OCI-LY1 (cell line): ENCODE measurements at regions not wholly inside any gene's neighbourhood (a gene's known extent, or its start where the extent isn't known, plus 50 kb on each side); places are given as distances from the start of the nearest gene placed in this dataset.
"Not testable (repeated sequence)": the region's sequence is repeated elsewhere in the genome, so short reads cannot be mapped to it uniquely, and the experiment has no call there.

Experiments
- H2AFZ ChIP-seq: fragments of 200-600 bp; sonication (generic), shearing (Covaris generic); 2 replicates; pipeline ENCODE4 v1.6.0; 2014; ENCODE audit warnings: antibody characterized with exemption, mild to moderate bottlenecking, low read length
- H3F3A ChIP-seq: fragments of 200-600 bp; sonication (generic), shearing (Covaris generic); 2 replicates; pipeline ENCODE4 v1.6.0; 2014; ENCODE audit warnings: mild to moderate bottlenecking, antibody characterized with exemption, low read length, moderate library complexity; ENCODE audit not compliant: insufficient read depth
- H3K27ac ChIP-seq: fragments of 200-600 bp; sonication (generic); 2 replicates; pipeline ENCODE4 v1.5.1; 2014; ENCODE audit warnings: low read length, mixed run types, mild to moderate bottlenecking, low read depth; ENCODE audit not compliant: poor library complexity, severe bottlenecking
- H3K27me3 ChIP-seq: fragments of 200-600 bp; sonication (generic); 2 replicates; pipeline ENCODE4 v1.6.0; 2014; ENCODE audit warnings: antibody characterized with exemption, mild to moderate bottlenecking, low read length, moderate library complexity; ENCODE audit not compliant: insufficient read depth
- H3K36me3 ChIP-seq: fragments of 200-600 bp; sonication (generic); 2 replicates; pipeline ENCODE4 v1.6.1; 2014; ENCODE audit warnings: mild to moderate bottlenecking, antibody characterized with exemption, low read length, moderate library complexity, mixed read lengths; ENCODE audit not compliant: insufficient read depth
- H3K4me1 ChIP-seq: fragments of 200-600 bp; sonication (generic); 2 replicates; pipeline ENCODE4 v1.5.1; 2014; ENCODE audit warnings: mild to moderate bottlenecking, low read length, moderate library complexity; ENCODE audit not compliant: insufficient read depth, severe bottlenecking
- H3K4me2 ChIP-seq: fragments of 200-600 bp; sonication (generic), shearing (Covaris generic); 2 replicates; pipeline ENCODE4 v1.6.1; 2014; ENCODE audit warnings: low read length
- H3K4me3 ChIP-seq: fragments of 200-600 bp; sonication (generic); 2 replicates; pipeline ENCODE4 v1.5.1; 2014; ENCODE audit warnings: low read length, low read depth, mild to moderate bottlenecking, mixed read lengths; ENCODE audit not compliant: poor library complexity, severe bottlenecking
- H3K79me2 ChIP-seq: fragments of 200-600 bp; shearing (Covaris generic); 2 replicates; pipeline ENCODE4 v1.6.1; 2016; ENCODE audit warnings: mixed run types, low read length, mixed read lengths; ENCODE audit not compliant: insufficient read depth
- H3K9ac ChIP-seq: fragments of 200-600 bp; sonication (generic), shearing (Covaris generic); 2 replicates; pipeline ENCODE4 v1.6.1; 2014; ENCODE audit warnings: mild to moderate bottlenecking, low read length, mixed read lengths
- H3K9me2 ChIP-seq: fragments of 200-600 bp; sonication (generic), shearing (Covaris generic); 2 replicates; pipeline ENCODE4 v1.6.1; 2014; ENCODE audit warnings: low read depth, mild to moderate bottlenecking, low read length, mixed read lengths
- H3K9me3 ChIP-seq: fragments of 200-600 bp; shearing (Covaris generic); 2 replicates; pipeline ENCODE4 v1.6.1; 2014; ENCODE audit warnings: low read length, mixed read lengths
- H4K20me1 ChIP-seq: fragments of 200-600 bp; sonication (generic), shearing (Covaris generic); 2 replicates; pipeline ENCODE4 v1.6.0; 2016; ENCODE audit warnings: mild to moderate bottlenecking, low read length; ENCODE audit not compliant: insufficient read depth
- CTCF ChIP-seq: fragments of 200-600 bp; sonication (generic), shearing (Covaris generic); IDR thresholded peaks from 2 replicates; pipeline ENCODE4 v1.5.1; 2017; ENCODE audit warnings: mild to moderate bottlenecking, antibody characterized with exemption, low read length, moderate library complexity, mixed read lengths
- EZH2 ChIP-seq: fragments of 200-600 bp; sonication (generic), shearing (Covaris generic); IDR thresholded peaks from 2 replicates; pipeline ENCODE4 v1.8.0; 2017; ENCODE audit warnings: borderline replicate concordance, mixed run types, mild to moderate bottlenecking, antibody characterized with exemption, low read length, moderate library complexity, mixed read lengths

- H2AFZ ChIP-seq, result no peak overlapping the region
- no peak overlapping the region for H3K9ac ChIP-seq
- H3K4me2 ChIP-seq, result no peak overlapping the region
- H3K79me2 ChIP-seq, result no peaks in the 10 kb centered on the region
- no peaks in the 10 kb centered on the region for H3K9me2 ChIP-seq
- no peak overlapping the region for H3K27ac ChIP-seq
- TF ChIP-seq CTCF (no peak), EZH2 (no peak)
- no peaks in the 10 kb centered on the region for H4K20me1 ChIP-seq
- no peaks in the 10 kb centered on the region for H3K4me1 ChIP-seq
- H3K9me3 ChIP-seq, result no peaks in the 10 kb centered on the region
- no peak overlapping the region for H3K4me3 ChIP-seq
- H3K36me3 ChIP-seq, result no peaks in the 10 kb centered on the region
- H3K27me3 ChIP-seq, result no peaks in the 10 kb centered on the region
- H3F3A ChIP-seq, result no peaks in the 10 kb centered on the region
These were observed 87.7 kb upstream of the RAB40AL start for GRCh38 chrX:102849396-102849795.

GRCh38 chrX:102858826-102859549 is 78.1 kb upstream of the RAB40AL start:
- H3K4me2 ChIP-seq, H3K36me3 ChIP-seq, H3K27me3 ChIP-seq, H3K9ac ChIP-seq, H3K79me2 ChIP-seq, H2AFZ ChIP-seq, H3K4me3 ChIP-seq, H3K27ac ChIP-seq, H3K9me2 ChIP-seq, H3K9me3 ChIP-seq, H4K20me1 ChIP-seq, H3K4me1 ChIP-seq, H3F3A ChIP-seq: not testable (repeated sequence)

- Histone ChIP-seq H2AFZ (no peak overlapping the region), H3K27ac (no peak overlapping the region), H3K79me2 (no peaks in the 10 kb centered on the region), H3K4me2 (no peak overlapping the region), H3K9me2 (no peaks in the 10 kb centered on the region), H3K36me3 (no peaks in the 10 kb centered on the region), H3F3A (no peaks in the 10 kb centered on the region), H3K9ac (no peak overlapping the region), H4K20me1 (no peaks in the 10 kb centered on the region), H3K27me3 (no peaks in the 10 kb centered on the region), H3K9me3 (no peaks in the 10 kb centered on the region), H3K4me3 (no peak overlapping the region), H3K4me1 (no peaks in the 10 kb centered on the region)
- TF ChIP-seq CTCF (no peak), EZH2 (no peak)
These were observed 77.6 kb upstream of the RAB40AL start for GRCh38 chrX:102859550-102859871.

- no peaks in the 10 kb centered on the region for H3K9me3 ChIP-seq
- H3K4me2 ChIP-seq, result no peak overlapping the region
- TF ChIP-seq EZH2 (no peak), CTCF (no peak)
- H3F3A ChIP-seq, result no peaks in the 10 kb centered on the region
- H3K36me3 ChIP-seq, result no peaks in the 10 kb centered on the region
- no peak overlapping the region for H2AFZ ChIP-seq
- H3K9ac ChIP-seq, result no peak overlapping the region
- H3K9me2 ChIP-seq, result no peaks in the 10 kb centered on the region
- H3K4me3 ChIP-seq, result no peak overlapping the region
- no peak overlapping the region for H3K27ac ChIP-seq
- no peaks in the 10 kb centered on the region for H4K20me1 ChIP-seq
- no peaks in the 10 kb centered on the region for H3K27me3 ChIP-seq
- H3K4me1 ChIP-seq, result no peaks in the 10 kb centered on the region
- H3K79me2 ChIP-seq, result no peaks in the 10 kb centered on the region
These were observed 76.8 kb upstream of the RAB40AL start for GRCh38 chrX:102860235-102860634.
